ENCODE measurements at regions not wholly inside any gene's neighbourhood (a gene's known extent, or its start where the extent isn't known, plus 50 kb on each side); places are given as distances from the start of the nearest gene placed in this dataset.

GRCh38 chr5:145178641-145179523, 656.3 kb downstream of the PRELID2 start:
- no peak for TF ChIP-seq CTCF (IDR thresholded peaks at IDR 0.05; ENCODE audit: insufficient read depth, low read length)
- peak; percentile 62 for DNase-seq (ENCODE audit: low read depth)
- no peak overlapping the region for H3K4me3 ChIP-seq (ENCODE audit: low read depth, low read length)

GRCh38 chr5:145176041-145176440, 659.1 kb downstream of the PRELID2 start:
- H3K4me3 ChIP-seq (ENCODE audit: low read depth, low read length): no peak overlapping the region
- no peak for DNase-seq (ENCODE audit: low read depth)
- no peak for TF ChIP-seq CTCF (IDR thresholded peaks at IDR 0.05; ENCODE audit: insufficient read depth, low read length)

- no peak overlapping the region for H3K4me3 ChIP-seq (ENCODE audit: low read depth, low read length)
- no peak for TF ChIP-seq CTCF (IDR thresholded peaks at IDR 0.05; ENCODE audit: insufficient read depth, low read length)
- no peak for DNase-seq (ENCODE audit: low read depth)
Measured at GRCh38 chr5:145166110-145166509, 669.0 kb downstream of the PRELID2 start.

GRCh38 chr5:145163876-145164275, 671.3 kb downstream of the PRELID2 start:
- H3K4me3 ChIP-seq (ENCODE audit: low read depth, low read length): no peak overlapping the region
- no peak for TF ChIP-seq CTCF (IDR thresholded peaks at IDR 0.05; ENCODE audit: insufficient read depth, low read length)
- no peak for DNase-seq (ENCODE audit: low read depth)

GRCh38 chr5:145162626-145163025, 672.5 kb downstream of the PRELID2 start:
- H3K4me3 ChIP-seq (ENCODE audit: low read depth, low read length): no peak overlapping the region
- TF ChIP-seq CTCF (IDR thresholded peaks at IDR 0.05; ENCODE audit: insufficient read depth, low read length): no peak
- no peak for DNase-seq (ENCODE audit: low read depth)

GRCh38 chr5:145161391-145161790, 673.8 kb downstream of the PRELID2 start:
- TF ChIP-seq CTCF (IDR thresholded peaks at IDR 0.05; ENCODE audit: insufficient read depth, low read length): no peak
- no peak overlapping the region for H3K4me3 ChIP-seq (ENCODE audit: low read depth, low read length)
- no peak for DNase-seq (ENCODE audit: low read depth)
